ENCODE measurements at regions not wholly inside any gene's neighbourhood (a gene's known extent, or its start where the extent isn't known, plus 50 kb on each side); places are given as distances from the start of the nearest gene placed in this dataset.

DNA sequence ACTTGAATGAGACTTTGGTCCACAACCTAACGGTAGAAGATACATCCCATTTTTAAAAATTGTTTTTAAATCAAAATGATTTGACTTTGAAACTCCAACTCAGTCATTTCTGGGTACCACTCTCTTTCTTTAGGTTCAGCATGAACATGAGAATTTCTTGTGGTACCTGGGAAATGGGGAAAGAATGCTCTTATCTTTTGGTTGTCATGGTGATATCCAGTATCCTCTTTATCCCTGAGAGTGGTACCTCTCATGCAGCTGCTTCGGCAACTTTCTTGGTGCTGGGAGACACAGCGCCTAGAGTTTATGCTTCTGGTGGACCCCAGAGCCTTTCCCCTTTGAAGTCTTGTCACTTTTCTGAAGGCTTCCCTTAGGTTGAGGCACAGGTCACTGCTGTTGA is 465.1 kb upstream of the FAT1 start:
- Histone ChIP-seq H3K79me2 (ENCODE audit: control insufficient read depth in 1 of 2, insufficient read depth in 2 of 2, low read length in 2 of 2) (no peaks in the 10 kb centered on the region), H3K9ac (replicated peaks in 1 of 4; ENCODE audit: extremely low read depth in 1 of 4, low read depth in 3 of 4, low read length in 3 of 4) (no peak overlapping the region), H3K23me2 (ENCODE audit: low read depth, low read length) (no peaks in the 10 kb centered on the region), H2BK5ac (ENCODE audit: low read depth, low read length) (no peak overlapping the region), H3K4ac (replicated peaks; ENCODE audit: insufficient read length, low read depth, low read length) (no peak overlapping the region), H4K20me1 (replicated peaks in 1 of 2; ENCODE audit: control insufficient read depth in 1 of 2, insufficient read depth in 2 of 2, low read length in 2 of 2) (no peaks in the 10 kb centered on the region), H3K18ac (ENCODE audit: extremely low read depth, low read length) (no peak overlapping the region), H3K4me1 (replicated peaks in 1 of 4; ENCODE audit: control insufficient read depth in 3 of 4, insufficient read depth in 4 of 4, low read length in 3 of 4) (no peaks in the 10 kb centered on the region), H4K8ac (ENCODE audit: extremely low read depth, insufficient read depth, low read length) (no peak overlapping the region), H4K5ac (ENCODE audit: insufficient read length, low read depth, low read length) (no peak overlapping the region), H3K27ac (ENCODE audit: low read depth, low read length) (no peak overlapping the region), H2BK15ac (ENCODE audit: low read length) (no peak overlapping the region), H3K56ac (replicated peaks; ENCODE audit: insufficient read length, low read depth, low read length) (no peak overlapping the region), H3K36me3 (ENCODE audit: control insufficient read depth in 2 of 4, insufficient read depth in 4 of 4, low read length in 3 of 4) (no peaks in the 10 kb centered on the region), H3K27me3 (replicated peaks in 1 of 4; ENCODE audit: control insufficient read depth in 3 of 4, extremely low read depth in 1 of 4, insufficient read depth in 3 of 4, low read length in 3 of 4) (no peaks in the 10 kb centered on the region), H2BK20ac (ENCODE audit: low read length) (no peak overlapping the region), H2AK5ac (ENCODE audit: low read depth, low read length) (no peak overlapping the region), H3K79me1 (ENCODE audit: low read depth, low read length) (no peaks in the 10 kb centered on the region), H4K91ac (replicated peaks; ENCODE audit: insufficient read length, low read length) (no peak overlapping the region), H3K23ac (ENCODE audit: insufficient read length) (no peak overlapping the region), H2BK120ac (replicated peaks; ENCODE audit: low read depth, low read length) (no peak overlapping the region), H3K14ac (ENCODE audit: insufficient read length) (no peak overlapping the region), H3K4me3 (ENCODE audit: extremely low read depth in 1 of 4, insufficient read depth in 2 of 4, low read depth in 3 of 4, low read length in 4 of 4) (no peak overlapping the region), H2BK12ac (ENCODE audit: low read depth, low read length) (no peak overlapping the region), H2AFZ (ENCODE audit: low read length) (no peak overlapping the region), H3K4me2 (ENCODE audit: insufficient read depth in 1 of 2, low read depth in 2 of 2, low read length in 2 of 2) (no peak overlapping the region), H3K9me3 (ENCODE audit: insufficient read depth in 2 of 2, low read depth in 1 of 2, low read length in 1 of 2) (no peaks in the 10 kb centered on the region)
- no peak for FAIRE-seq
- POLR2A ChIA-PET (ENCODE audit: partially characterized antibody): no interaction called here
- no peak for DNase-seq (ENCODE audit: low read depth in 1 of 2, low spot score in 2 of 2)
- WGBS, 2 experiments (ENCODE audit: extremely low coverage in 1 of 2, insufficient coverage in 1 of 2, insufficient read length in 1 of 2, insufficient replicate concordance in 2 of 2, low coverage in 1 of 2, low lambda C conversion rate in 2 of 2, missing lambda C conversion rate in 1 of 2): 74% methylated on average over 3 of the region's 3 CpGs; no CpG with 5 or more reads in 1 of the 2 experiments
- CTCF ChIA-PET (ENCODE audit: partially characterized antibody): interaction anchor here (0.9 kb wide), 1 partner anchor 239 kb away, joined by 3 read pairs; no protein-coding TSS in a partner anchor
- TF ChIP-seq EZH2 (IDR thresholded peaks at IDR 0.05; ENCODE audit: low read depth, low read length, severe bottlenecking) (no peak), CHD1 (IDR thresholded peaks at IDR 0.05; ENCODE audit: low read depth, low read length) (no peak), NANOG (IDR thresholded peaks at IDR 0.05; ENCODE audit: insufficient read depth, low read depth, low read length, poor library complexity, severe bottlenecking) (no peak), CBX5 (IDR thresholded peaks at IDR 0.05; ENCODE audit: low read depth, low read length) (no peak), ASH2L (IDR thresholded peaks at IDR 0.05; ENCODE audit: low read length) (no peak), GTF2F1 (IDR thresholded peaks at IDR 0.05; ENCODE audit: borderline replicate concordance, low read depth, low read length) (no peak), CTBP2 (IDR thresholded peaks at IDR 0.05; ENCODE audit: borderline replicate concordance, insufficient read depth, insufficient read length, low read length) (no peak), RXRA (IDR thresholded peaks at IDR 0.05; ENCODE audit: insufficient read depth, low read depth, low read length) (no peak), RNF2 (IDR thresholded peaks at IDR 0.05; ENCODE audit: borderline replicate concordance, low read depth, low read length, missing control alignments, poor library complexity, severe bottlenecking) (no peak), TAF1 (IDR thresholded peaks at IDR 0.05; ENCODE audit: low read depth, low read length) (no peak)
- TF ChIP-seq, protein P1, sequence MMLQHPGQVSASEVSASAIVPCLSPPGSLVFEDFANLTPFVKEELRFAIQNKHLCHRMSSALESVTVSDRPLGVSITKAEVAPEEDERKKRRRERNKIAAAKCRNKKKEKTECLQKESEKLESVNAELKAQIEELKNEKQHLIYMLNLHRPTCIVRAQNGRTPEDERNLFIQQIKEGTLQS (IDR thresholded peaks at IDR 0.05; ENCODE audit: insufficient read depth, low read depth, low read length): no peak

Data from H1 (cell line).